CD4-positive, alpha-beta T cell treated with Interleukin-21 for 1 hour (primary cell): ENCODE measurements at regions not wholly inside any gene's neighbourhood (a gene's known extent, or its start where the extent isn't known, plus 50 kb on each side); places are given as distances from the start of the nearest gene placed in this dataset.

Experiments used
- DNase-seq: peaks from one replicate; pipeline ENCODE4 v3.0.0-alpha.2; 2020

GRCh38 chr2:203814661-203815540 lies 52.7 kb upstream of the CTLA4 start:
- DNase-seq, result peak; percentile 81

DNA sequence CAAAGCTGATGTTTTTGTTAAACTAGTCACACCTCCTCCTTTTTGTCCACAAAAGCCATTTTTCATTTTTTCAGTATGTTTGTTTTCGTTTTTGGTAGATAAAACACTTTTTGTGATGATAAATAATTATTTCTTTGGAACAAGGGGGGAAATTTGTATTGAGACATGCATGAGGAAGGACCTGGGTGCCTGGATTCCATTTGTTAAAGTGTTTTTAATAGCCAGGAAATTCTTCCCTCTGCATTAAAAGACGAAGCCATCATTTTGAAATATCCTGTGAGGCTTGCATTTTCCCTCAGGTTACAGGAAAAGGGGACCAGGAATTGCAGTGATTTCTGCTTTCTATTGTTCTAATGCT lies 52.1 kb upstream of the CTLA4 start:
- no peak for DNase-seq

GRCh38 chr2:203817147-203817546 lies 50.4 kb upstream of the CTLA4 start:
- DNase-seq, result no peak
